Parathyroid adenoma (tissue), 2 donors: ENCODE measurements at regions not wholly inside any gene's neighbourhood (a gene's known extent, or its start where the extent isn't known, plus 50 kb on each side); places are given as distances from the start of the nearest gene placed in this dataset.
"Not testable (repeated sequence)": the region's sequence is repeated elsewhere in the genome, so short reads cannot be mapped to it uniquely, and the experiment has no call there.

ENCODE experiments used
- H2AFZ ChIP-seq: fragments of 300-600 bp; sonication (generic); one replicate; pipeline ENCODE4 v1.7.0; 2017; ENCODE audit warnings: antibody characterized with exemption, mild to moderate bottlenecking
- H3K27ac ChIP-seq: fragments of 300-600 bp; sonication (generic); one replicate; pipeline ENCODE4 v1.7.0; 2017
- H3K27me3 ChIP-seq: fragments of 300-600 bp; sonication (generic); one replicate; pipeline ENCODE4 v1.7.0; 2017; ENCODE audit warnings: low read length; ENCODE audit not compliant: control insufficient read depth, insufficient read depth
- H3K36me3 ChIP-seq: fragments of 300-600 bp; sonication (generic); one replicate; pipeline ENCODE4 v1.7.0; 2017; ENCODE audit warnings: low read length; ENCODE audit not compliant: control insufficient read depth, insufficient read depth
- H3K4me1 ChIP-seq: fragments of 300-600 bp; sonication (generic); one replicate; pipeline ENCODE4 v1.7.0; 2017; ENCODE audit warnings: control low read depth
- H3K4me2 ChIP-seq: fragments of 300-600 bp; sonication (generic); one replicate; pipeline ENCODE4 v1.7.0; 2017; ENCODE audit warnings: low read length
- H3K4me3 ChIP-seq: fragments of 300-600 bp; sonication (generic); one replicate; pipeline ENCODE4 v1.7.0; 2017; ENCODE audit warnings: low read depth, low read length
- H3K79me2 ChIP-seq: fragments of 300-600 bp; sonication (generic); one replicate; pipeline ENCODE4 v1.7.0; 2017; ENCODE audit warnings: control low read depth
- H3K9ac ChIP-seq: fragments of 300-600 bp; sonication (generic); one replicate; pipeline ENCODE4 v1.7.0; 2017; ENCODE audit warnings: mild to moderate bottlenecking
- H3K9me3 ChIP-seq: fragments of 300-600 bp; sonication (generic); one replicate; pipeline ENCODE4 v1.7.0; 2017; ENCODE audit warnings: low read length; ENCODE audit not compliant: control insufficient read depth
- CTCF ChIP-seq: fragments of 300-600 bp; sonication (generic); IDR thresholded peaks from one replicate; pipeline ENCODE4 v1.7.0; 2017; ENCODE audit warnings: antibody characterized with exemption, mild to moderate bottlenecking
- donor health status: primary hyperparathyroidism.

- no peak overlapping the region for H3K27ac ChIP-seq
- H3K9ac ChIP-seq: no peak overlapping the region
- no peaks in the 10 kb centered on the region for H3K27me3 ChIP-seq
- H3K9me3 ChIP-seq: no peaks in the 10 kb centered on the region
- H3K36me3 ChIP-seq: no peaks in the 10 kb centered on the region
- peak overlapping the region; percentile 65 for H3K4me3 ChIP-seq
- TF ChIP-seq CTCF: no peak
- no peaks in the 10 kb centered on the region for H3K79me2 ChIP-seq
- peak overlapping the region; percentile 71 for H2AFZ ChIP-seq
- no peaks in the 10 kb centered on the region for H3K4me1 ChIP-seq
- H3K4me2 ChIP-seq: peak overlapping the region; percentile 69
Observed at GRCh38 chr10:55630491-55631056, 730.5 kb downstream of the ZWINT start.

GRCh38 chr10:55629793-55630490, 731.1 kb downstream of the ZWINT start:
- Histone ChIP-seq H3K4me3 (peak overlapping the region; percentile 65), H3K9me3 (no peaks in the 10 kb centered on the region), H2AFZ (no peak overlapping the region)

GRCh38 chr10:55628260-55628701, 732.8 kb downstream of the ZWINT start:
- Histone ChIP-seq H3K4me3 (peak overlapping the region; percentile 30), H3K27me3 (no peaks in the 10 kb centered on the region), H3K9ac (no peak overlapping the region), H2AFZ (peak overlapping the region; percentile 26), H3K79me2 (no peaks in the 10 kb centered on the region), H3K36me3 (no peaks in the 10 kb centered on the region), H3K9me3 (no peaks in the 10 kb centered on the region), H3K4me1 (no peaks in the 10 kb centered on the region), H3K27ac (no peak overlapping the region), H3K4me2 (peak overlapping the region; percentile 67)
- TF ChIP-seq CTCF: no peak

More at GRCh38 chr10:55629793-55630490, 731.1 kb downstream of the ZWINT start:
- Histone ChIP-seq H3K79me2 (no peaks in the 10 kb centered on the region), H3K9ac (no peak overlapping the region), H3K27me3 (no peaks in the 10 kb centered on the region), H3K4me2 (peak overlapping the region; percentile 69), H3K27ac (no peak overlapping the region), H3K36me3 (no peaks in the 10 kb centered on the region), H3K4me1 (no peaks in the 10 kb centered on the region)
- no peak for TF ChIP-seq CTCF

- no peak for TF ChIP-seq CTCF
- Histone ChIP-seq H3K27me3 (no peaks in the 10 kb centered on the region), H2AFZ (no peak overlapping the region), H3K79me2 (no peaks in the 10 kb centered on the region), H3K4me2 (peak overlapping the region; percentile 67), H3K4me1 (no peaks in the 10 kb centered on the region), H3K27ac (no peak overlapping the region), H3K36me3 (no peaks in the 10 kb centered on the region), H3K9ac (no peak overlapping the region), H3K9me3 (no peaks in the 10 kb centered on the region), H3K4me3 (peak overlapping the region; percentile 30)
Observed at GRCh38 chr10:55627501-55628051, 733.5 kb downstream of the ZWINT start.

GRCh38 chr10:55601690-55602478, 759.2 kb downstream of the ZWINT start:
- H3K79me2 ChIP-seq, H3K9ac ChIP-seq, H3K4me2 ChIP-seq, H3K36me3 ChIP-seq, H2AFZ ChIP-seq, H3K4me3 ChIP-seq, H3K4me1 ChIP-seq, H3K27ac ChIP-seq, H3K27me3 ChIP-seq, H3K9me3 ChIP-seq: not testable (repeated sequence)
